A549 (cell line): ENCODE measurements at regions not wholly inside any gene's neighbourhood (a gene's known extent, or its start where the extent isn't known, plus 50 kb on each side); places are given as distances from the start of the nearest gene placed in this dataset.
"Not testable (repeated sequence)": the region's sequence is repeated elsewhere in the genome, so short reads cannot be mapped to it uniquely, and the experiment has no call there.

ENCODE experiments used
- CBX8 ChIP-seq: fragments of 200-600 bp; sonication (generic); IDR thresholded peaks from 2 replicates; pipeline ENCODE4 v1.6.1; 2016
- CEBPB ChIP-seq, 2 experiments: fragments of >200 bp in 1 of 2; sonication (Bioruptor Twin) in 1 of 2; formaldehyde crosslinking in 1 of 2; IDR thresholded peaks; 2 replicates each; pipeline ENCODE4 v1.6.1; 2012 to 2016
- CHD4 ChIP-seq: fragments of 200-600 bp; sonication (generic); IDR thresholded peaks from 2 replicates; pipeline ENCODE4 v1.6.1; 2016; ENCODE audit warnings: antibody characterized with exemption, mild to moderate bottlenecking, borderline replicate concordance
- CTCF ChIP-seq: fragments of >200 bp; sonication (Bioruptor Twin); formaldehyde crosslinking; IDR thresholded peaks from 3 replicates; pipeline ENCODE4 v1.5.1; 2016
- NFE2L2 ChIP-seq: fragments of 150-350 bp; conservative IDR thresholded peaks from 2 replicates; pipeline ENCODE4 v1.6.1; 2014; ENCODE audit warnings: low read length
- PHF8 ChIP-seq: fragments of 200-600 bp; sonication (generic); IDR thresholded peaks from 2 replicates; pipeline ENCODE4 v1.6.1; 2016; ENCODE audit warnings: low read depth, mild to moderate bottlenecking, antibody characterized with exemption, moderate library complexity, borderline replicate concordance
- POLR2A ChIP-seq: IDR thresholded peaks from 2 replicates; pipeline ENCODE4 v1.6.1; 2012; ENCODE audit warnings: mild to moderate bottlenecking, low read length
- POLR2AphosphoS2 ChIP-seq: conservative IDR thresholded peaks from 2 replicates; pipeline ENCODE4 v1.6.1; 2012; ENCODE audit warnings: low read length, improper control_type of control experiment, inconsistent platforms
- RAD21 ChIP-seq, 2 experiments: fragments of >200 bp in 1 of 2; sonication (Bioruptor Twin) in 1 of 2; formaldehyde crosslinking in 1 of 2; IDR thresholded peaks in 1 of 2; conservative IDR thresholded peaks in 1 of 2; 2 replicates in 1 of 2; 3 replicates in 1 of 2; pipeline ENCODE4 v1.6.1; 2012 to 2018; ENCODE audit warnings: inconsistent platforms in 1 of 2
- REST ChIP-seq: fragments of 200-600 bp; sonication (generic); IDR thresholded peaks from 2 replicates; pipeline ENCODE4 v1.6.1; 2016; ENCODE audit warnings: antibody characterized with exemption, mild to moderate bottlenecking, moderate library complexity

- not testable (repeated sequence) for TF ChIP-seq REST; CHD4; POLR2A; RAD21 (conservative IDR thresholded peaks at IDR 0.05 in 1 of 2, IDR thresholded peaks at IDR 0.05 in 1 of 2); CTCF; NFE2L2; PHF8; POLR2AphosphoS2; CBX8; CEBPB (IDR thresholded peaks at IDR 0.05)
These were observed 457.2 kb downstream of the TMEM135 start for GRCh38 chr11:87494936-87495335.
